GM12878 (cell line): ENCODE measurements at regions not wholly inside any gene's neighbourhood (a gene's known extent, or its start where the extent isn't known, plus 50 kb on each side); places are given as distances from the start of the nearest gene placed in this dataset.

Source experiments
- CBX5 ChIP-seq: sonication (generic); IDR thresholded peaks from 2 replicates; pipeline ENCODE4 v1.6.1; 2016; ENCODE audit warnings: low read depth, moderate library complexity, mild to moderate bottlenecking, inconsistent platforms
- HDAC2 ChIP-seq: fragments of 200-600 bp; sonication (generic); IDR thresholded peaks from 2 replicates; pipeline ENCODE4 v1.6.1; 2017
- NR2F1 ChIP-seq: fragments of 450-650 bp; conservative IDR thresholded peaks from 2 replicates; pipeline ENCODE4 v1.6.1; 2017; ENCODE audit warnings: mild to moderate bottlenecking
- PAX8 ChIP-seq: fragments of 450-650 bp; IDR thresholded peaks from 2 replicates; pipeline ENCODE4 v1.6.1; 2017; ENCODE audit warnings: mild to moderate bottlenecking, moderate library complexity
- POLR2A ChIP-seq: IDR thresholded peaks from 2 replicates; pipeline ENCODE4 v1.6.1; 2011; ENCODE audit warnings: low read depth, mild to moderate bottlenecking, low read length
- POLR2AphosphoS5 ChIP-seq: IDR thresholded peaks from 2 replicates; pipeline ENCODE4 v1.6.1; 2011; ENCODE audit warnings: mild to moderate bottlenecking, low read length, inconsistent platforms
- RAD21 ChIP-seq: IDR thresholded peaks from 2 replicates; pipeline ENCODE4 v1.6.1; 2011; ENCODE audit warnings: mild to moderate bottlenecking, low read depth, low read length, moderate library complexity; ENCODE audit not compliant: insufficient read depth
- REST ChIP-seq: IDR thresholded peaks from 2 replicates; pipeline ENCODE4 v1.6.1; 2012; ENCODE audit warnings: mild to moderate bottlenecking, low read depth, low read length
- SREBF2 ChIP-seq: IDR thresholded peaks from 2 replicates; pipeline ENCODE4 v1.6.1; 2012; ENCODE audit warnings: mild to moderate bottlenecking, low read length
- TBL1XR1 ChIP-seq: IDR thresholded peaks from 2 replicates; pipeline ENCODE4 v1.6.1; 2012; ENCODE audit warnings: low read depth, low read length, improper control_type of control experiment
- ZBED1 ChIP-seq: IDR thresholded peaks from 2 replicates; pipeline ENCODE4 v1.6.1; 2016; ENCODE audit warnings: borderline replicate concordance
- ZBTB33 ChIP-seq: fragments of 450-650 bp; IDR thresholded peaks from 2 replicates; pipeline ENCODE4 v1.6.1; 2017; ENCODE audit warnings: mild to moderate bottlenecking
- TF ChIP-seq, protein P1 (sequence below), 3 experiments: IDR thresholded peaks in 2 of 3; conservative IDR thresholded peaks in 1 of 3; 2 replicates each; pipeline ENCODE4 v1.5.1; 2011; ENCODE audit warnings: low read depth in 3 of 3, low read length in 3 of 3, mild to moderate bottlenecking in 3 of 3, control low read depth in 2 of 3, moderate library complexity in 2 of 3, inconsistent platforms in 1 of 3, mixed read lengths in 1 of 3; ENCODE audit not compliant: control insufficient read depth in 2 of 3, insufficient read depth in 1 of 3; ENCODE audit errors: extremely low read depth in 1 of 3

GRCh38 chr13:76350399-76350798, 535.8 kb downstream of the KCTD12 start:
- TF ChIP-seq TBL1XR1 = no peak
- TF ChIP-seq POLR2AphosphoS5 = no peak
- TF ChIP-seq CBX5 = no peak
- TF ChIP-seq RAD21 = no peak
- TF ChIP-seq HDAC2 = no peak
- no peak for TF ChIP-seq ZBTB33
- TF ChIP-seq PAX8 = no peak
- no peak for TF ChIP-seq ZBED1
- TF ChIP-seq NR2F1 = no peak
- TF ChIP-seq POLR2A = no peak
- TF ChIP-seq, protein P1, sequence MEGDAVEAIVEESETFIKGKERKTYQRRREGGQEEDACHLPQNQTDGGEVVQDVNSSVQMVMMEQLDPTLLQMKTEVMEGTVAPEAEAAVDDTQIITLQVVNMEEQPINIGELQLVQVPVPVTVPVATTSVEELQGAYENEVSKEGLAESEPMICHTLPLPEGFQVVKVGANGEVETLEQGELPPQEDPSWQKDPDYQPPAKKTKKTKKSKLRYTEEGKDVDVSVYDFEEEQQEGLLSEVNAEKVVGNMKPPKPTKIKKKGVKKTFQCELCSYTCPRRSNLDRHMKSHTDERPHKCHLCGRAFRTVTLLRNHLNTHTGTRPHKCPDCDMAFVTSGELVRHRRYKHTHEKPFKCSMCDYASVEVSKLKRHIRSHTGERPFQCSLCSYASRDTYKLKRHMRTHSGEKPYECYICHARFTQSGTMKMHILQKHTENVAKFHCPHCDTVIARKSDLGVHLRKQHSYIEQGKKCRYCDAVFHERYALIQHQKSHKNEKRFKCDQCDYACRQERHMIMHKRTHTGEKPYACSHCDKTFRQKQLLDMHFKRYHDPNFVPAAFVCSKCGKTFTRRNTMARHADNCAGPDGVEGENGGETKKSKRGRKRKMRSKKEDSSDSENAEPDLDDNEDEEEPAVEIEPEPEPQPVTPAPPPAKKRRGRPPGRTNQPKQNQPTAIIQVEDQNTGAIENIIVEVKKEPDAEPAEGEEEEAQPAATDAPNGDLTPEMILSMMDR (IDR thresholded peaks at IDR 0.05 in 2 of 3, conservative IDR thresholded peaks at IDR 0.05 in 1 of 3; ENCODE audit: control insufficient read depth in 2 of 3, extremely low read depth in 1 of 3, insufficient read depth in 1 of 3, low read depth in 3 of 3, low read length in 3 of 3) = no peak
- no peak for TF ChIP-seq SREBF2
- no peak for TF ChIP-seq REST
